IPS-18a (cell line): ENCODE measurements at regions not wholly inside any gene's neighbourhood (a gene's known extent, or its start where the extent isn't known, plus 50 kb on each side); places are given as distances from the start of the nearest gene placed in this dataset.

ENCODE experiments used
- H3K27ac ChIP-seq: one replicate; pipeline ENCODE4 v1.5.1; 2013; ENCODE audit warnings: low read length
- H3K27me3 ChIP-seq: one replicate; pipeline ENCODE4 v1.6.1; 2013; ENCODE audit warnings: mild to moderate bottlenecking, low read length; ENCODE audit not compliant: control insufficient read depth, insufficient read depth
- H3K36me3 ChIP-seq: one replicate; pipeline ENCODE4 v1.6.1; 2013; ENCODE audit warnings: low read depth, low read length; ENCODE audit not compliant: control insufficient read depth
- H3K4me1 ChIP-seq: one replicate; pipeline ENCODE4 v1.6.1; 2013; ENCODE audit warnings: low read depth, low read length; ENCODE audit not compliant: control insufficient read depth
- H3K4me3 ChIP-seq: one replicate; pipeline ENCODE4 v1.5.1; 2013; ENCODE audit warnings: low read length
- H3K9ac ChIP-seq: one replicate; pipeline ENCODE4 v1.6.1; 2013; ENCODE audit warnings: mild to moderate bottlenecking, low read length, moderate library complexity
- H3K9me3 ChIP-seq: one replicate; pipeline ENCODE4 v1.6.1; 2013; ENCODE audit warnings: low read depth, low read length; ENCODE audit not compliant: control insufficient read depth

GRCh38 chr11:109480251-109480650 lies 58.3 kb downstream of the C11orf87 start:
- H3K36me3 ChIP-seq, result no peaks in the 10 kb centered on the region
- H3K27me3 ChIP-seq, result no peaks in the 10 kb centered on the region
- peaks cover 4% of the 10 kb centered on the region for H3K4me1 ChIP-seq
- peak overlapping the region; percentile 1 for H3K4me3 ChIP-seq
- no peak overlapping the region for H3K9ac ChIP-seq
- H3K27ac ChIP-seq, result no peak overlapping the region
- H3K9me3 ChIP-seq, result no peaks in the 10 kb centered on the region

DNA sequence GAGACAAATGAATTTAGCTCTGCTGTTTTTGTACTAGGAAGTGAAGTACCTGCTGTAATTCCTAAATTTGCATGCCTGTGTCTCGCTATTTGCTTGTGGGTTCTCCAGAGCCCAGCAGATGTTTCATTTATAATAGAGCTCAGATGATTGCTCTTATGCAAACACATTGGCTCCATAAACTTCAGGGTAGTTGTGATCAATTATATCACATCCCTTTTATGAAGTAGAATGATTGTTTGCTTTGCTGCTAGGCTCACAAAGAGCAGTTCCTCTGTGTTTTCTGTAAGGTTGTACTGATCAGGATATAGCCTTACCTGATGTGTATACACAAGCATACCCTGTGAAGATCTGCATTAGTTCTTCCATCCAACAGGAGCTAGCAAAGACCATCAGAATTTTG lies 64.1 kb downstream of the C11orf87 start:
- no peaks in the 10 kb centered on the region for H3K4me1 ChIP-seq
- no peaks in the 10 kb centered on the region for H3K27me3 ChIP-seq
- no peak overlapping the region for H3K4me3 ChIP-seq
- no peak overlapping the region for H3K27ac ChIP-seq
- H3K9me3 ChIP-seq, result no peaks in the 10 kb centered on the region
- H3K9ac ChIP-seq, result no peak overlapping the region
- H3K36me3 ChIP-seq, result no peaks in the 10 kb centered on the region

GRCh38 chr11:109490953-109491635 lies 69.1 kb downstream of the C11orf87 start:
- H3K27me3 ChIP-seq, result no peaks in the 10 kb centered on the region
- no peaks in the 10 kb centered on the region for H3K9me3 ChIP-seq
- no peaks in the 10 kb centered on the region for H3K36me3 ChIP-seq
- H3K9ac ChIP-seq, result no peak overlapping the region
- H3K4me3 ChIP-seq, result no peak overlapping the region
- H3K27ac ChIP-seq, result no peak overlapping the region
- no peaks in the 10 kb centered on the region for H3K4me1 ChIP-seq

- Histone ChIP-seq H3K4me1 (no peaks in the 10 kb centered on the region), H3K36me3 (no peaks in the 10 kb centered on the region), H3K9ac (no peak overlapping the region), H3K27ac (no peak overlapping the region), H3K27me3 (no peaks in the 10 kb centered on the region), H3K4me3 (no peak overlapping the region), H3K9me3 (no peaks in the 10 kb centered on the region)
Observed at GRCh38 chr11:109506115-109506514, 84.1 kb downstream of the C11orf87 start.

- Histone ChIP-seq H3K4me3 (no peak overlapping the region), H3K9ac (no peak overlapping the region), H3K27me3 (no peaks in the 10 kb centered on the region), H3K36me3 (no peaks in the 10 kb centered on the region), H3K9me3 (no peaks in the 10 kb centered on the region), H3K4me1 (no peaks in the 10 kb centered on the region), H3K27ac (no peak overlapping the region)
Observed at GRCh38 chr11:109507331-109507730, 85.3 kb downstream of the C11orf87 start.

- no peak overlapping the region for H3K27ac ChIP-seq
- H3K4me3 ChIP-seq, result no peak overlapping the region
- H3K9ac ChIP-seq, result no peak overlapping the region
- H3K9me3 ChIP-seq, result no peaks in the 10 kb centered on the region
- H3K4me1 ChIP-seq, result no peaks in the 10 kb centered on the region
- H3K36me3 ChIP-seq, result no peaks in the 10 kb centered on the region
- H3K27me3 ChIP-seq, result no peaks in the 10 kb centered on the region
Observed at GRCh38 chr11:109507836-109508561, 86.0 kb downstream of the C11orf87 start.

DNA sequence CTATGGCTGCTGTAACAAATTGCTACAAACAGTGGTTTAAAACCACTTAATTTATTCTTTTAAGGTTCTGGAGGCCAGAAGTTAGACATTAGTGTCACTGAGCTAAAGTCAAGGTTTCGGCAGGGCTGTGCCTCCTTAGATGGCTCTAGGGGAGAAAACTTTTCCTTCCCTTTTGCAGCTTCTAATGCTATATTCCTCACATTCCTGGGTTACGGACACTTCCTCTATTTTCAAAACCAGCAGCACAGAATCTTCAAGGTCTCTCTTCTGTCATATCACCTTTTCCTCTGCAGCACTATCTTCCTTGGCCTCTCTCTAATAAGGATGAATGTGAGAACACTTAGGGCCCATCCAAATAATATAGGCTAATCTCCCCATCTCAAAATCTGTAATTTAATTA lies 87.0 kb downstream of the C11orf87 start:
- no peak overlapping the region for H3K27ac ChIP-seq
- no peak overlapping the region for H3K9ac ChIP-seq
- H3K9me3 ChIP-seq, result no peaks in the 10 kb centered on the region
- no peak overlapping the region for H3K4me3 ChIP-seq
- no peaks in the 10 kb centered on the region for H3K4me1 ChIP-seq
- no peaks in the 10 kb centered on the region for H3K27me3 ChIP-seq
- H3K36me3 ChIP-seq, result no peaks in the 10 kb centered on the region

GRCh38 chr11:109510316-109510715 lies 88.3 kb downstream of the C11orf87 start:
- no peaks in the 10 kb centered on the region for H3K27me3 ChIP-seq
- H3K36me3 ChIP-seq, result no peaks in the 10 kb centered on the region
- H3K27ac ChIP-seq, result no peak overlapping the region
- H3K4me1 ChIP-seq, result no peaks in the 10 kb centered on the region
- no peaks in the 10 kb centered on the region for H3K9me3 ChIP-seq
- H3K4me3 ChIP-seq, result no peak overlapping the region
- no peak overlapping the region for H3K9ac ChIP-seq

DNA sequence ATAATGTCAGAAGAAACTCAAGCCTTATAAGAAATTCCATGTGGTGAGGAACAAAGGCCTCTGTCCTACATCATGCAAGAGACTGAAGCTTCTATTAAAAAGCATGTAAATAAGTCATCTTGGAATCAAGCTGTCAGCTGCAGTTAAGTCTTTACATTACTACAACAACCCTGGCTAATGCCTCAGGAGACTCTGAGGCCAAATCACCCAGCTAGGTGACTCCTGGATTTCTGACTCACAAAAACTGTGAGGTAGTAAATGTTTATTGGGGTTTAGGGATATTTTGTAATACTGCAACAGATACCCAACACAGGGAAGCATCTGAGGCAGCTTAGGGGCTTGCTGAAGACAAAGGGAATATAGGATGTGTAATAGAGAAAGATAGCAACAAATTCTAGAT lies 89.6 kb downstream of the C11orf87 start:
- Histone ChIP-seq H3K9me3 (no peaks in the 10 kb centered on the region), H3K36me3 (no peaks in the 10 kb centered on the region), H3K4me1 (no peaks in the 10 kb centered on the region), H3K27me3 (no peaks in the 10 kb centered on the region), H3K4me3 (no peak overlapping the region), H3K9ac (no peak overlapping the region), H3K27ac (no peak overlapping the region)

DNA sequence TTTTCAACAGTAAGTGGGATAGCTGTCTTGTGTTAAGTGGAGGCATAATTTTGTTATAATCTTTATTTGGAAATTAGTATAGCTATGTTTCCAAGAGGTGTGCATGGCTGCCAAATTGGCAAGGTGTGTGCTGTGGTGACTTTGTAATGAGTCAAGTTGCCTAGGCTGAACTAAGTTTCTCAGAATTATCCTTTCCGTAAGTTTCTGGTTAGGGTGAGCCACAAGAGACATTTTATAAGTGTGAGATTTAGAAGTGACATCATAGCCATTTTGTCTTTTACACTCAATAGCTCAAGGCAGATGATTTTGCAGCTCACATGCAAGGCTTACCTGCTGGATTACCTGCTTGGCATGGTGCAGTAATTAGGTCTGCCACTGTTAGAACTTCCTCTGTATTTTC lies 90.3 kb downstream of the C11orf87 start:
- Histone ChIP-seq H3K4me3 (no peak overlapping the region), H3K9ac (no peak overlapping the region), H3K27ac (no peak overlapping the region), H3K9me3 (no peaks in the 10 kb centered on the region), H3K36me3 (no peaks in the 10 kb centered on the region), H3K4me1 (no peaks in the 10 kb centered on the region), H3K27me3 (no peaks in the 10 kb centered on the region)

DNA sequence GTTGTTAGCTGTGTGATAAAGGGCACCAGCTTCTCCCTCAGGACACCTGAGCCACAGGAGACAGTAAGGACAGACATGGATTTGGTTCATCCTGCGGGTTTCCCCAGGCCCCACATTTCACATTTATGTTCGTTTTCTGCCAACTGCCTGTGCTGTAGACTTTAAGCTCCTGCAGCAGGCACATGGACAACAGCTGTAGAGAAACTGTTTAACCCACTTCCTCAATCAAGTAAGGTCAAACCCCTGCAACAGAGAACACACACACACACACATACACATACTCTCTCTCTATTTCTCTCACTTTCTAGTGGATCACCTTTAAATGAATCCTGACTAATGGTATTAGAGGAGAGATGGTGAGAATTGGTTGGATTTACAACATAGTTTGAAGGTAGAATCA lies 90.7 kb downstream of the C11orf87 start:
- no peak overlapping the region for H3K4me3 ChIP-seq
- no peak overlapping the region for H3K9ac ChIP-seq
- no peaks in the 10 kb centered on the region for H3K36me3 ChIP-seq
- no peaks in the 10 kb centered on the region for H3K4me1 ChIP-seq
- no peaks in the 10 kb centered on the region for H3K9me3 ChIP-seq
- H3K27ac ChIP-seq, result no peak overlapping the region
- no peaks in the 10 kb centered on the region for H3K27me3 ChIP-seq
